Ascending aorta (tissue), 2 donors: ENCODE measurements at regions not wholly inside any gene's neighbourhood (a gene's known extent, or its start where the extent isn't known, plus 50 kb on each side); places are given as distances from the start of the nearest gene placed in this dataset.

ENCODE experiments used
- DNase-seq, 2 donors: peaks; one replicate each; pipeline ENCODE4 v3.0.0-alpha.2; 2019; ENCODE audit warnings: low spot score in 2 of 2
- H3K27ac ChIP-seq, 2 donors: fragments of 200-600 bp; sonication (generic); one replicate each; pipeline ENCODE4 v1.5.1; 2016 to 2017; ENCODE audit warnings: mild to moderate bottlenecking in 1 of 2
- H3K27me3 ChIP-seq: fragments of 200-600 bp; sonication (generic); one replicate; pipeline ENCODE4 v1.5.1; 2017
- H3K36me3 ChIP-seq, 2 donors: fragments of 200-600 bp; sonication (generic); one replicate each; pipeline ENCODE4 v1.5.1; 2016
- H3K4me1 ChIP-seq, 2 donors: fragments of 200-600 bp; sonication (generic); one replicate each; pipeline ENCODE4 v1.5.1; 2016 to 2017; ENCODE audit warnings: mild to moderate bottlenecking in 1 of 2
- H3K4me3 ChIP-seq, 2 donors: fragments of 200-600 bp; sonication (generic); one replicate each; pipeline ENCODE4 v1.5.1; 2016 to 2017; ENCODE audit warnings: mild to moderate bottlenecking in 1 of 2
- H3K9me3 ChIP-seq, 2 donors: fragments of 200-600 bp; sonication (generic); one replicate each; pipeline ENCODE4 v1.5.1; 2016
- CTCF ChIP-seq, 3 experiments: fragments of 200-600 bp in 2 of 3; fragments of 450-650 bp in 1 of 3; sonication (generic) in 2 of 3; IDR thresholded peaks; one replicate each; pipeline ENCODE4 v1.5.1; 2016 to 2019; ENCODE audit warnings: antibody characterized with exemption in 3 of 3, mild to moderate bottlenecking in 1 of 3, moderate library complexity in 1 of 3
- intact Hi-C: fragments of 100-400 bp; cut with DNase I; formaldehyde crosslinking; loops from one replicate; pipeline ENCODE4 v1.15.1; 2023

GRCh38 chr3:81406318-81406717 is 355.1 kb downstream of the GBE1 start:
- intact Hi-C loops = no loop called here

GRCh38 chr3:81395739-81396513 is 365.5 kb downstream of the GBE1 start:
- intact Hi-C loops = no loop called here
- no peak for DNase-seq
- H3K36me3 ChIP-seq = no peaks in the 10 kb centered on the region
- no peaks in the 10 kb centered on the region for H3K27me3 ChIP-seq
- no peak overlapping the region for H3K27ac ChIP-seq
- H3K4me3 ChIP-seq = no peak overlapping the region
- no peaks in the 10 kb centered on the region for H3K9me3 ChIP-seq
- no peaks in the 10 kb centered on the region for H3K4me1 ChIP-seq
- TF ChIP-seq CTCF (IDR thresholded peaks at IDR 0.05) = no peak

More at GRCh38 chr3:81406318-81406717, 355.1 kb downstream of the GBE1 start:
- no peak for DNase-seq
- H3K36me3 ChIP-seq = no peaks in the 10 kb centered on the region
- no peak overlapping the region for H3K27ac ChIP-seq
- no peak overlapping the region for H3K4me3 ChIP-seq
- no peaks in the 10 kb centered on the region for H3K4me1 ChIP-seq
- TF ChIP-seq CTCF (IDR thresholded peaks at IDR 0.05) = no peak
- no peaks in the 10 kb centered on the region for H3K9me3 ChIP-seq
- H3K27me3 ChIP-seq = no peaks in the 10 kb centered on the region

GRCh38 chr3:81394651-81395524 is 366.6 kb downstream of the GBE1 start:
- H3K27me3 ChIP-seq = no peaks in the 10 kb centered on the region
- DNase-seq = no peak
- H3K27ac ChIP-seq = no peak overlapping the region
- no peaks in the 10 kb centered on the region for H3K9me3 ChIP-seq
- H3K36me3 ChIP-seq = no peaks in the 10 kb centered on the region
- TF ChIP-seq CTCF (IDR thresholded peaks at IDR 0.05) = no peak
- no peak overlapping the region for H3K4me3 ChIP-seq
- H3K4me1 ChIP-seq = no peaks in the 10 kb centered on the region
- intact Hi-C loops = no loop called here

- Histone ChIP-seq H3K27ac (no peak overlapping the region), H3K4me1 (no peaks in the 10 kb centered on the region), H3K9me3 (no peaks in the 10 kb centered on the region), H3K4me3 (no peak overlapping the region), H3K36me3 (no peaks in the 10 kb centered on the region), H3K27me3 (no peaks in the 10 kb centered on the region)
- intact Hi-C loops = no loop called here
- no peak for DNase-seq
- no peak for TF ChIP-seq CTCF (IDR thresholded peaks at IDR 0.05)
These were observed 368.2 kb downstream of the GBE1 start for GRCh38 chr3:81393251-81393650.

- Histone ChIP-seq H3K27me3 (no peaks in the 10 kb centered on the region), H3K36me3 (no peaks in the 10 kb centered on the region), H3K27ac (no peak overlapping the region), H3K9me3 (no peaks in the 10 kb centered on the region), H3K4me3 (no peak overlapping the region), H3K4me1 (no peaks in the 10 kb centered on the region)
- no peak for TF ChIP-seq CTCF (IDR thresholded peaks at IDR 0.05)
- no peak for DNase-seq
- intact Hi-C loops = no loop called here
These were observed 370.6 kb downstream of the GBE1 start for GRCh38 chr3:81390796-81391195.
